Panc1 (cell line): ENCODE measurements at regions not wholly inside any gene's neighbourhood (a gene's known extent, or its start where the extent isn't known, plus 50 kb on each side); places are given as distances from the start of the nearest gene placed in this dataset.

Experiments
- ATAC-seq: fragments of 200-7000 bp; cut with Tn5 transposase; 2 replicates; pipeline ENCODE4 v1.9.1; 2020; ENCODE audit warnings: mild to moderate bottlenecking, moderate library complexity
- BruUV-seq: library from RNA; stranded (reverse); fragments of 400-500 nt; replicated peaks from 2 replicates; lab custom pipeline; 2021; lab: Mats Ljungman, UMichigan
- CTCF ChIA-PET: fragments of 300-600 bp; sonication (Branson Sonifier 250); formaldehyde crosslinking; loops from one replicate; lab custom pipeline; 2022; ENCODE audit warnings: antibody characterized with exemption; lab: Charles Lee
- POLR2A ChIA-PET: fragments of 300-600 bp; sonication (Branson Sonifier 250); formaldehyde crosslinking; loops from one replicate; lab custom pipeline; 2022; ENCODE audit warnings: antibody characterized with exemption; lab: Charles Lee
- DNase-seq: peaks from one replicate; pipeline ENCODE4 v3.0.0-alpha.2; 2010; ENCODE audit warnings: low read depth, low spot score
- H3K27ac ChIP-seq: 2 replicates; pipeline ENCODE4 v1.5.1; 2011; ENCODE audit warnings: mild to moderate bottlenecking, low read length, inconsistent platforms
- H3K27me3 ChIP-seq: fragments of 200-500 bp; sonication (Bioruptor generic); 2 replicates; pipeline ENCODE4 v1.6.0; 2014; ENCODE audit warnings: low read length, inconsistent platforms; ENCODE audit not compliant: control insufficient read depth, insufficient read depth
- H3K36me3 ChIP-seq: fragments of 200-500 bp; sonication (Bioruptor generic); 2 replicates; pipeline ENCODE4 v1.5.1; 2014; ENCODE audit warnings: inconsistent platforms, mild to moderate bottlenecking, low read length, moderate library complexity; ENCODE audit not compliant: control insufficient read depth, insufficient read depth
- H3K4me1 ChIP-seq: 2 replicates; pipeline ENCODE4 v1.5.1; 2011; ENCODE audit warnings: inconsistent platforms, mild to moderate bottlenecking, low read length, moderate library complexity; ENCODE audit not compliant: control insufficient read depth, insufficient read depth
- H3K4me3 ChIP-seq, 2 experiments: 2 replicates each; pipeline ENCODE4 v1.5.1; 2011 to 2012; ENCODE audit warnings: low read depth in 2 of 2, low read length in 2 of 2, mild to moderate bottlenecking in 2 of 2, inconsistent platforms in 1 of 2, moderate library complexity in 1 of 2
- H3K9me3 ChIP-seq: fragments of 200-500 bp; sonication (Bioruptor generic); 2 replicates; pipeline ENCODE4 v1.5.1; 2014; ENCODE audit warnings: low read depth, mild to moderate bottlenecking, inconsistent platforms, low read length, moderate library complexity; ENCODE audit not compliant: control insufficient read depth, insufficient read depth
- CTCF ChIP-seq: fragments of 450-650 bp; IDR thresholded peaks from 2 replicates; pipeline ENCODE4 v1.5.1; 2017; ENCODE audit warnings: mild to moderate bottlenecking
- POLR2AphosphoS5 ChIP-seq: IDR thresholded peaks from 2 replicates; pipeline ENCODE4 v1.6.1; 2012; ENCODE audit warnings: mild to moderate bottlenecking, low read depth, low read length, moderate library complexity
- REST ChIP-seq, 2 experiments: IDR thresholded peaks; 2 replicates each; pipeline ENCODE4 v1.6.1; 2011 to 2012; ENCODE audit warnings: low read depth in 2 of 2, control low read depth in 1 of 2, low read length in 1 of 2, mild to moderate bottlenecking in 1 of 2, moderate library complexity in 1 of 2; ENCODE audit not compliant: insufficient read depth in 1 of 2
- SIN3A ChIP-seq: IDR thresholded peaks from 2 replicates; pipeline ENCODE4 v1.6.1; 2012; ENCODE audit warnings: low read depth, mild to moderate bottlenecking, low read length, moderate library complexity, borderline replicate concordance; ENCODE audit not compliant: insufficient read depth
- TCF7L2 ChIP-seq: IDR thresholded peaks from 2 replicates; pipeline ENCODE4 v1.6.1; 2011; ENCODE audit warnings: mild to moderate bottlenecking, low read depth, low read length, inconsistent platforms
- in situ Hi-C: cut with HindIII; loops from 2 replicates; pipeline ENCODE4 v1.10.0; 2016; ENCODE audit warnings: low sequenced_read_pairs, low pct_unique_long_range_greater_than_20kb
- intact Hi-C: fragments of 100-400 bp; cut with micrococcal nuclease; formaldehyde crosslinking; loops from one replicate; pipeline ENCODE4 v1.10.0; 2022; ENCODE audit not compliant: unreplicated experiment

DNA sequence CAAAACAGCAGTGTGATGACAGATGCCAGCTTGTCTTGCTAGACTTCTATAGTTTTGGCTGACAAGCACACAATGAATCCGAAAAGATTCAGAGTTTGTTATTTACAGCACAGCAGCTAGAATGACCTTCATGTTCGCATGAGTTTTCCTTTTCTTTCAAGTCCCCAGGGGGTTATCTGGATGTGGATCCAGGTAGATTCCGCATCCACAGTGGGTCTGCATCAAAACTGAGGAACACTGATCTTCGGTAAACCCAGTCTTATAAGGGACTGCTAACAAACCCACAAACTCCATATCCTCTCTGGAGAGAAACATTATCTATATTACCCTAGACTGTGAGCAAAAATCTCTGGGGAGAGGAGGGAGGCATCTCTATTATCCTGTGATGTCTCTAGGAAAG is 69.0 kb upstream of the DEPDC1 start:
- intact Hi-C loops (no loop called here), in situ Hi-C loops (no loop called here)
- H3K4me3 ChIP-seq: no peak overlapping the region
- no peak for TF ChIP-seq REST (IDR thresholded peaks at IDR 0.05; ENCODE audit: insufficient read depth in 1 of 2, low read depth in 2 of 2, low read length in 1 of 2)
- TF ChIP-seq SIN3A: no peak
- TF ChIP-seq POLR2AphosphoS5: no peak
- TF ChIP-seq CTCF: no peak
- TF ChIP-seq TCF7L2: no peak
- no peaks in the 10 kb centered on the region for H3K4me1 ChIP-seq
- no TSS peak for BruUV-seq
- H3K27me3 ChIP-seq: no peaks in the 10 kb centered on the region
- H3K27ac ChIP-seq: no peak overlapping the region
- ChIA-PET CTCF (no interaction called here), POLR2A (no interaction called here)
- no peaks in the 10 kb centered on the region for H3K36me3 ChIP-seq
- no peaks in the 10 kb centered on the region for H3K9me3 ChIP-seq
- no peak for DNase-seq
- ATAC-seq: no peak

DNA sequence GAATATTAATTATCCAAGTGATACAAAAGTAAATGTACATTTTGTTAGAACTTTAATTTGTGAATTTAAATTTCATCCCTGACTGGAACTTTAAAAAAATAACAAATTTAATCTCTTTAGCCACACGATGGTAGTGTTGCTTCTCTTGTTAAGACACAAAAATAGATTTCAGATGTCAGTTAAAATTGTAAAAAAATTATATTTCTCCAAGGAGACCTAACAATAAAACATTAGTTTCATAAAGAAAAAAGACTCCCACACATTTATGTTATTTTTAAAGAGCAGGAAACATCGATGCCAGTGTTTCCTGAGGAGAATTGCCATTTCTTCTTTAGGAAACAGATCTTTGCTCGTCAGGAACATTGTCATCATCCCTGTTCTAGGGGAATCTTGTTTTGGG is 74.0 kb upstream of the DEPDC1 start:
- ATAC-seq: no peak
- in situ Hi-C loops (no loop called here), intact Hi-C loops (no loop called here)
- CTCF ChIA-PET: interaction anchor here (0.6 kb wide), 1 partner anchor 151 kb away, joined by 3 read pairs; no protein-coding TSS in a partner anchor
- no peaks in the 10 kb centered on the region for H3K4me1 ChIP-seq
- no peak overlapping the region for H3K4me3 ChIP-seq
- TF ChIP-seq CTCF: no peak; the same call in 1 of the 2 replicates
- no peaks in the 10 kb centered on the region for H3K36me3 ChIP-seq
- DNase-seq: no peak
- POLR2A ChIA-PET: no interaction called here
- no peak overlapping the region for H3K27ac ChIP-seq
- no peaks in the 10 kb centered on the region for H3K9me3 ChIP-seq
- BruUV-seq: no TSS peak
- no peaks in the 10 kb centered on the region for H3K27me3 ChIP-seq
